ENCODE measurements at regions not wholly inside any gene's neighbourhood (a gene's known extent, or its start where the extent isn't known, plus 50 kb on each side); places are given as distances from the start of the nearest gene placed in this dataset.

DNA sequence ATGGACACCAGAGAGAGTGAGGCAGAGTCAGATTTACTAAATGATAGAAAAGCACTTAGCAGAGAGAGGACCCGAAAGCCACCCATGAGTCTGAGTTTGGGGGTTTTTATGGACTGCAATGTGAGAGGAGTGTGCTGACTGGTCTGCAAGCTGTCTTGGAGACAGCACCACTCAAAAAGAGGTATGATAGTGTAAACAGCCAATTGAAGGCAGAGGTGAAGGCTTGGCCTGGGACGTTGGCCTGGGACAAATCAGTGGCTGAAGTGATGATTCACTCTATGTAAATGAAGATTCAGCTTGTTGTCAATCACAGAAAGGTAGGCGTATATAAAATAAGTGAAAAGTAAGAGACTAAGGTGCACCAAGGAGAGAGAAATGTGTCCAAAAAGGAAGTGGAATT is 217.6 kb upstream of the ZFP42 start:
- ATAC-seq: no peak
- Histone ChIP-seq H3K9me3 (ENCODE audit: control insufficient read depth, low read length) (no peaks in the 10 kb centered on the region), H3K4me3 (ENCODE audit: low read length) (no peak overlapping the region), H3K4me1 (ENCODE audit: control insufficient read depth, insufficient read depth, low read length) (no peaks in the 10 kb centered on the region), H3K27ac (ENCODE audit: low read length) (no peak overlapping the region), H3K27me3 (ENCODE audit: control insufficient read depth, insufficient read depth) (no peaks in the 10 kb centered on the region)
- DNase-seq: no peak
- intact Hi-C loops (cut with DNase I): no loop called here
- WGBS: 69% methylated on average over 3 of the region's 3 CpGs

DNA sequence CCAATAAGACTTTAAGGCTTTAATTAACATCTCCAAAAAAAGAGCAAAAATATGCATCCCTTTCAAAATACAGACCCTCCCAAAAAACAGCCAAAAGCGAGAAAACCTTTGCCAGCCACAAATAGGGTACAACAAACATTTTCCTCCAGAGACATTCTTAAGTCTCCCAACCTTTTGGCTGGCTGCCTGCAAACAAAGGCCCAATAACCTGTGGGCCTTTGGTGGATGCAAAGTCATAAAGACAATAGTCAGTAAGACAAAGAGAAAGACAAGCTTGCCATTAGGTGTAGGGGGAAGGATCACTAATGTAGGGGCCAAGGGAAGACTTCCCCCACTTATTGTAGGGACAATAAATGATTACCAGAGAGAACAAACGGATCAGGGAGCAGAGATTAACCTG is 215.5 kb upstream of the ZFP42 start:
- Histone ChIP-seq H3K4me1 (ENCODE audit: control insufficient read depth, insufficient read depth, low read length) (no peaks in the 10 kb centered on the region), H3K4me3 (ENCODE audit: low read length) (no peak overlapping the region), H3K27ac (ENCODE audit: low read length) (no peak overlapping the region), H3K27me3 (ENCODE audit: control insufficient read depth, insufficient read depth) (no peaks in the 10 kb centered on the region), H3K9me3 (ENCODE audit: control insufficient read depth, low read length) (no peaks in the 10 kb centered on the region)
- ATAC-seq (no peak), DNase-seq (no peak)
- 69% methylated on average over 2 of the region's 2 CpGs for WGBS
- intact Hi-C loops (cut with DNase I): no loop called here

DNA sequence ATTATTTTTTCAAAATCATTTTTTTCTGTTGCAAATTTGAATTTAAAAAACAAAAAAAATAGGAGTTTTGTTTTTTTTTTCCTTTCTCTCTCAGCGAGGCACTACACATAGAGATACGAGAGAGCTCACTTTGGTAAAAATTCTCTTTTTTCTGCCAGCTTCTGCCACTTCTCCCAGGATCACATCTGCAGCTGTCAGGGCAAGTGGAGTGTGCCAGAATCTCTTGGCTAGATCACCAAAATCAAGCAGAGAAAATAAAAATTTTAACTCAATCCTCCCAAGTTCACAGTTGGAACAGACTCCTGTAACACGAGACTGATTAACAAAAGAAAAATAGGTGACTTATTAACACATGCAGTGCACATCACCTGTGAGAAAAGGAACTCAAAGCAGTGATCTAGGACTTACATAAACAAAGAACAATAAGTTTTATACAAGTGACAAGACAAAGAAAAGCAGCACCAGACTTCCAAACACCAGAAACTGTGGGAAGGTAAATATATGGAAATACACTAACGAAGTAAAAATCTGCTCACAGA is 213.2 kb upstream of the ZFP42 start:
- Histone ChIP-seq H3K4me1 (ENCODE audit: control insufficient read depth, insufficient read depth, low read length) (no peaks in the 10 kb centered on the region), H3K27ac (ENCODE audit: low read length) (no peak overlapping the region), H3K9me3 (ENCODE audit: control insufficient read depth, low read length) (no peaks in the 10 kb centered on the region), H3K4me3 (ENCODE audit: low read length) (no peak overlapping the region), H3K27me3 (ENCODE audit: control insufficient read depth, insufficient read depth) (no peaks in the 10 kb centered on the region)
- no peak for DNase-seq
- WGBS: 69% methylated on average over 4 of the region's 4 CpGs
- no peak for ATAC-seq
- intact Hi-C loops (cut with DNase I): no loop called here

DNA sequence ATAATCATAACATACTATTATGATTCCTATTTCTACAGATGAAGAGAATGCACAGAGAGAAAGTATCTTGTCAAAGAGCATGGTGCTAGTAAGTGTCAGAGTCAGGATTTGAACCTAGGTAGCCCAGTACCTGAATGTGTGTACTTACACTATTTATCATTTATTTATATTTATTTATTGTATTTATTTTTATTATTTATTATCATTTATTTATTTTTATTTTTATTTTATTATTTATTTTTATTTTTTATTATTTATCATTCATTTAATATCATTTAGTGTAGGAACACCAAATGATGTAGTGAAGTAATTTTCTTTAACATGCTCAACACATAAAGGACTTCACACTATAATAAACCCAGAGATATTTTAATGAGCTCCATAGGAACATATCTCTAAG is 209.4 kb upstream of the ZFP42 start:
- no peaks in the 10 kb centered on the region for H3K27me3 ChIP-seq (ENCODE audit: control insufficient read depth, insufficient read depth)
- no peaks in the 10 kb centered on the region for H3K9me3 ChIP-seq (ENCODE audit: control insufficient read depth, low read length)
- no peak overlapping the region for H3K27ac ChIP-seq (ENCODE audit: low read length)
- no peak overlapping the region for H3K4me3 ChIP-seq (ENCODE audit: low read length)
- no peak for ATAC-seq
- no peaks in the 10 kb centered on the region for H3K4me1 ChIP-seq (ENCODE audit: control insufficient read depth, insufficient read depth, low read length)
- intact Hi-C loops (cut with DNase I): no loop called here
- DNase-seq: no peak

DNA sequence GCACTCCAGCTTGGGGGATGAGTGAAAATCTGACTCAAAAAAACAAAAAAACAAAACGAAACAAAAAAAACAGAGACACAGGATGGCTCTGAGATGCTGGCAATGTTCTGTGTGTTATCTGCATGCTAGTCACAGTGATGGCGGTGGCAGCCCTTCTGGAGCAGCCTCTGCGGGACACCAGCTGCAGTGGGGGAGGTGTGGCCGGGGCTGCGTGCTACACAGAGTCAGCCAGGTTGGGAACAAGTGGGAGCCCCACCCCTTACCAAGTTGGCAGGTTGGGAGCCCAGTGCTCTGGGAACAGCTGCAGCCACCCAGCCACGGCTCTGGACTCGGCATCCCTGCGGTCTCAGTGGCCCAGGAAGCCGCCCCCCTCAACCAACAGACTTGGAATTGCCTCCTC is 206.5 kb upstream of the ZFP42 start:
- no peaks in the 10 kb centered on the region for H3K9me3 ChIP-seq (ENCODE audit: control insufficient read depth, low read length)
- 84% methylated on average over 9 of the region's 9 CpGs for WGBS
- H3K27me3 ChIP-seq (ENCODE audit: control insufficient read depth, insufficient read depth): no peaks in the 10 kb centered on the region

DNA sequence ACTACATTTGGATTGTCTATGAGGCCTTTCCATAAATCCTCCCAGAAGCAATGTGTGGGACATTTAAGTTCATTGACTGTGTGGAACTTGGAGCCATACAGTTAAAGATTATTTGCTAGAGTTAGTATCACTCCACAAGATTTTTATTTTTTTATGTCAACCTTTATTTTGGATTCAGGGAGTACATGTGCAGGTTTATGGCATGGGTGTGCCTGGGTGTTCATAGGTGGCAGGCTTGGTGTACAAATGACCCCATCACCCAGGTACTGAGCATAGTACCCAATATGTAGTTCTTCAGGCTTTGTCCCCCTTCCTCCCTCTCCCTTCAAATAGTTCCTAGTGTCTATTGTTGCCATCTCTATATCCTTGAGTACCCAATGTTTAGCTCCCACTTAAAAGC is 199.8 kb upstream of the ZFP42 start:
- no peak for ATAC-seq
- no peak overlapping the region for H3K27ac ChIP-seq (ENCODE audit: low read length)
- H3K9me3 ChIP-seq (ENCODE audit: control insufficient read depth, low read length): no peaks in the 10 kb centered on the region
- DNase-seq: no peak
- no peaks in the 10 kb centered on the region for H3K4me1 ChIP-seq (ENCODE audit: control insufficient read depth, insufficient read depth, low read length)
- intact Hi-C loops (cut with DNase I): no loop called here
- no peak overlapping the region for H3K4me3 ChIP-seq (ENCODE audit: low read length)
- H3K27me3 ChIP-seq (ENCODE audit: control insufficient read depth, insufficient read depth): no peaks in the 10 kb centered on the region

More for the DNA sequence above, 206.5 kb upstream of the ZFP42 start:
- H3K4me3 ChIP-seq (ENCODE audit: low read length): no peak overlapping the region
- DNase-seq (peak in 2 of 3 donors; percentile 12 to 18), ATAC-seq (no peak)
- H3K4me1 ChIP-seq (ENCODE audit: control insufficient read depth, insufficient read depth, low read length): no peaks in the 10 kb centered on the region
- no peak overlapping the region for H3K27ac ChIP-seq (ENCODE audit: low read length)
- intact Hi-C loops (cut with DNase I): no loop called here

DNA sequence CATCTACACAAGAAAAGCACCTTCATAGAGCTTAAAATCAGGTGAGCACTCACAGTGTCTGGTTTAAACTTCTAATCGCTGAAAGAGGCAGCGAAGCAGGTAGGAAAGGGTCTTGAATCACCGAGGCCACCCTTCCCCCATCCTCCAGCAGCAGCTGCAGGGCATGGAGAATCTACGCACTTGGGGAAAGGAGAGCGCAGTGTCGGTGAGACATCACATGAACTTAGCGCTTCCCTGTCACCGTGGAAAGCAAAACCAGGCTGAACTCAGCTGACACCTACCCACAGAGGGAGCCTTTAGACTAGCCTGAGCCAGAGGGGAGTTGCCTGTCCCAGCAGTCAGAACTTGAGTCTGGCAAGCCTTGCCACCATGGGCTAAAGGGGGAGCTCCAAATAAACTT is 197.2 kb upstream of the ZFP42 start:
- peak in 1 of 3 donors; percentile 22 for DNase-seq
- H3K4me3 ChIP-seq (ENCODE audit: low read length): no peak overlapping the region
- no peak overlapping the region for H3K27ac ChIP-seq (ENCODE audit: low read length)
- no peaks in the 10 kb centered on the region for H3K4me1 ChIP-seq (ENCODE audit: control insufficient read depth, insufficient read depth, low read length)
- no peaks in the 10 kb centered on the region for H3K9me3 ChIP-seq (ENCODE audit: control insufficient read depth, low read length)
- intact Hi-C loops (cut with DNase I): no loop called here
- no peaks in the 10 kb centered on the region for H3K27me3 ChIP-seq (ENCODE audit: control insufficient read depth, insufficient read depth)
- 83% methylated on average over 8 of the region's 8 CpGs for WGBS
- no peak for ATAC-seq

DNA sequence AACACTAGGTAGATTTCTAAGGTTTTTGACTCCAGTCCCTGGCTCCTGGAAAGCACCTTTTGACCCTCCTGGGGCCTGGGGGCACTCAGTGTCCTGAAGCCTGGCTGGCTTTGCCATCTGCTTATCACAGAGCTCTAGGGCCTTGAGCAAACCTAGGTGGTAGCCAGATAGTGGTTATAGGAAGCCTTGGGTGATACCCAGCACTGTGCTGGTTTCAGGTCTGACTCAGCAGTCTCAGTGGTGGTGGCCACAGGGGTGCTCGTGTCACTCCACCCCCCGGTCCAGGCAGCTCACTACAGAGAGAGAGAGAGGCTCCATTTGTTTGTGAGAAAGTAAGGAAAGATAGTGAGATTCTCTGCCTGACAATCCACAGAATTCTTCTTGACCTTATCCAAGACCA is 195.8 kb upstream of the ZFP42 start:
- Histone ChIP-seq H3K4me1 (ENCODE audit: control insufficient read depth, insufficient read depth, low read length) (no peaks in the 10 kb centered on the region), H3K4me3 (ENCODE audit: low read length) (no peak overlapping the region), H3K9me3 (ENCODE audit: control insufficient read depth, low read length) (no peaks in the 10 kb centered on the region), H3K27me3 (ENCODE audit: control insufficient read depth, insufficient read depth) (no peaks in the 10 kb centered on the region), H3K27ac (ENCODE audit: low read length) (no peak overlapping the region)
- ATAC-seq (no peak), DNase-seq (peak in 1 of 3 donors; percentile 17)
- intact Hi-C loops (cut with DNase I): no loop called here
- WGBS: 73% methylated on average over 2 of the region's 2 CpGs

DNA sequence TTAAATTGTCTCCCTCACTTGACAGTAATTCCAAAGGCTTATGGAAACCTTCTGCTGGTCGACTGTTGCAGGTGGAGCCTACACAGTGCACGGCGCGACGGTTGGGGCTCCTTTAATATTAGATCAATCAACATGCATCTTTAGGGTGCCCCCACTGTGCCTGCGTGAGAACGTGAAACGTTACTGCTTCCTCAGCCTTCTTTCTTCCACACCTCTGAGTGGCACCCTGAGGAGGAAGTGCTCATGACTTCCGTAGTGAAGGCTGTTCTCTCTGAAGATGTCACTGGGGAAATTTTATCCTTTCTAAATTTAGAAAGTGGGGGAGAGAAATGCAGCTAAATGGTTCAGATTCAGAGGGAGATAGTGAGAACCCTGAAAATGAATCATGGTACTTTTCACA is 184.0 kb upstream of the ZFP42 start:
- H3K4me1 ChIP-seq (ENCODE audit: control insufficient read depth, insufficient read depth, low read length): no peaks in the 10 kb centered on the region
- no peak overlapping the region for H3K27ac ChIP-seq (ENCODE audit: low read length)
- no peak for ATAC-seq
- no peak overlapping the region for H3K4me3 ChIP-seq (ENCODE audit: low read length)
- WGBS: 55% methylated on average over 9 of the region's 9 CpGs
- no peaks in the 10 kb centered on the region for H3K9me3 ChIP-seq (ENCODE audit: control insufficient read depth, low read length)
- intact Hi-C loops (cut with DNase I): no loop called here
- H3K27me3 ChIP-seq (ENCODE audit: control insufficient read depth, insufficient read depth): no peaks in the 10 kb centered on the region
- no peak for DNase-seq

DNA sequence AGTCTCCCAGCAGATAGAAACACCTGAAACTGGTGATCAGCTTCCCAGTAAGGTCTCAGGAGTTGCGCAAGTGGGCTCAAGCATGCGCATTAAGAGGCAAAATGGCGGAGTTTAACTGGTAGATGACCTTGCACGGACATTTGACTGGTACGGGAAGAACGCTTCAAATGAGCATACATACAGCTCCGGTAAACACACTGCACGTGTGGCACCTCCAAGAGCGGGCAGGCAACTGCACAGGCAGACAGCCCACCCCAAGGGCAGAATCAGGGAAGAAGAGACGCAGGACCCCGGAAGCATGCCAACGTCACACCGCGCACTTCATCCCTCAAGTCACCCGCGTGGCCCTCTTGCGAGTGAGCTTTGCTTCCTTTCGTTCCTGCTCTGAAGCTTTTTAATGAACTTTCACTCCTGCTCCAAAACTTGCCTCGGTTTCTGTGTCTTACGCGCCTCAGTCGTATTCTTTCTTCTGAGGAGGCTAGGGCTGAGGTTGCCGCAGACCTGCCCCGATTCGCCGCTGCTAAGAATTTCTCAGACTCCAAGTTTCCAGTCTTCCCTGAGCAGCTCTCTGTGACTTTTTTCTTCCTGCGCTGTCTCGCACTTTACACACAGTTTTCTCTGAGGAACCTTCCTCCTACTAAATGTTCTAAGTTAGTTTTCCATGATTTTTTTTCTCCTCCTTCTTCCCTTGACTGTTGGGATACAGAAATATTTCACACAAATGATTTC is 180.7 kb upstream of the ZFP42 start:
- DNase-seq (peak; percentile 16 to 55 (median 48)), ATAC-seq (peak in 1 of 2 donors; percentile 40)
- no peaks in the 10 kb centered on the region for H3K4me1 ChIP-seq (ENCODE audit: control insufficient read depth, insufficient read depth, low read length)
- peak overlapping the region; percentile 4 for H3K4me3 ChIP-seq (ENCODE audit: low read length)
- no peaks in the 10 kb centered on the region for H3K27me3 ChIP-seq (ENCODE audit: control insufficient read depth, insufficient read depth)
- intact Hi-C loops (cut with DNase I): no loop called here
- H3K9me3 ChIP-seq (ENCODE audit: control insufficient read depth, low read length): no peaks in the 10 kb centered on the region
- no peak overlapping the region for H3K27ac ChIP-seq (ENCODE audit: low read length)
- 67% methylated on average over 28 of the region's 28 CpGs for WGBS

DNA sequence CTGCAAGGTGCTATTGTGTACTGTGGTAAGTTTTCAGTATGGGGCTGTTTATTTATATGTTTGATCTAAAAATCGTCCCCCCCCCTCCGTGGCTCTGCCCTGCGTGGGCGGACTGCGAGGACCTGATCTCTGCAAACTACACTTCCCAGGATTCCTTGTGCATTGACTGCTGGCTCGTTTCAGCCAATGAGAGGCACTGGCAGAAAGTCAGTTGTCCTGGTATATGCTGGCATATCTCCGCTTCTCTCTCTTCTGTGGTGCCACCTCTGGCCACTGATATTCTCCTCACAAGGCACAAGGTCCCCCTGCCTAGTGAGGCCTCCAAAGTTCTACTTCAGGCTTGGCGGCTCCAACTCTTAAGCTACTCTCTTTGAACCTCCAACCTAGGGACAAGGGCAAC is 168.8 kb upstream of the ZFP42 start:
- WGBS: 68% methylated on average over 8 of the region's 8 CpGs

DNA sequence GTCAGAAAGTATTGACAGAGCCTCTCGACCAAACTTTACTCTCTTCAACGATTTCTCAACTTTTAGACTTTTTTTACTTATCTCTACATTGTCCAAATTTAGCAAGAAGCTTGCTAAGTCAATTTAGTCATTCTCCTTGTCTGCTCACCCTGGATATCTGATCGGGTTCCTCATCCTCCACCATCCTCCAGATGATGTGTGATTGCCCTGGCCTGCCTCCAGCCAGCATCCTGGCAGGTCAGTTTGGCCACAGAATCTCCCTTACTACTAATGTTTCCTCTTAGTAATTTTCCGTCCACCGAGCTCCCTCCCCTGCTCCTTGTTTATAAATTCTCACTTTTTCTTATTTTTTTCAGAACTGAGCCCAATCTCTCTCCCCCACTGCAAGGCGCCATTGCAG is 167.9 kb upstream of the ZFP42 start:
- H3K9me3 ChIP-seq (ENCODE audit: control insufficient read depth, low read length): no peaks in the 10 kb centered on the region
- H3K4me1 ChIP-seq (ENCODE audit: control insufficient read depth, insufficient read depth, low read length): no peaks in the 10 kb centered on the region
- intact Hi-C loops (cut with DNase I): no loop called here
- no peaks in the 10 kb centered on the region for H3K27me3 ChIP-seq (ENCODE audit: control insufficient read depth, insufficient read depth)
- ATAC-seq (no peak), DNase-seq (no peak)
- H3K4me3 ChIP-seq (ENCODE audit: low read length): no peak overlapping the region
- no peak overlapping the region for H3K27ac ChIP-seq (ENCODE audit: low read length)
- WGBS: 62% methylated on average over 6 of the region's 6 CpGs

More for the DNA sequence above, 168.8 kb upstream of the ZFP42 start:
- Histone ChIP-seq H3K4me3 (ENCODE audit: low read length) (no peak overlapping the region), H3K27me3 (ENCODE audit: control insufficient read depth, insufficient read depth) (no peaks in the 10 kb centered on the region), H3K27ac (ENCODE audit: low read length) (no peak overlapping the region), H3K4me1 (ENCODE audit: control insufficient read depth, insufficient read depth, low read length) (no peaks in the 10 kb centered on the region), H3K9me3 (ENCODE audit: control insufficient read depth, low read length) (no peaks in the 10 kb centered on the region)
- intact Hi-C loops (cut with DNase I): no loop called here
- DNase-seq (peak in 1 of 3 donors; percentile 21), ATAC-seq (no peak)

Data from right cardiac atrium (tissue), 5 donors.